ENCODE measurements at regions not wholly inside any gene's neighbourhood (a gene's known extent, or its start where the extent isn't known, plus 50 kb on each side); places are given as distances from the start of the nearest gene placed in this dataset.

DNA sequence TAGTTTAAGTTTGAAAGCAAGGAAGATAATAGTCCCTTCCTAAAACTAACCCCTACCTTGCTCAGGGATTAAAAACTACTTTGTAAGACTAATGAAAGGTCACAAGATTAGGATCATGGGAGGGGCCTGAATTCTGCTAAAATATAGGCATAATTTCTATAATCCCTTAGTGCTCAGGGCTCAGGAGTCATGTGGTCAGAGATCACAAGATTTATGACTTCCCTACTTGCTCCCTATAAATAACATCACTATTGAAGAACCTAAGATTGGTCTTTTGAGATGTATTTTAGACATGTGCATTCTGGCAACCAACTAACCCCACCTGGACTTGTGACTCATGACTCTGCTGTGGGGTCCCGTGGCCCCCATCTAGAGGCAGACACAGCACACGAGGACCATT is 81.1 kb downstream of the STMND1 start:
- Histone ChIP-seq H4K20me1 (ENCODE audit: low read depth) (no peaks in the 10 kb centered on the region), H3K27me3 (no peaks in the 10 kb centered on the region), H3K36me3 (no peaks in the 10 kb centered on the region), H3K9me3 (ENCODE audit: low read depth) (no peaks in the 10 kb centered on the region), H3K27ac (no peak overlapping the region), H3K9ac (no peak overlapping the region), H3F3A (ENCODE audit: low read depth) (no peaks in the 10 kb centered on the region), H3K4me2 (no peak overlapping the region), H3K4me3 (no peak overlapping the region), H3K79me2 (ENCODE audit: low read depth) (no peaks in the 10 kb centered on the region), H3K4me1 (peaks cover 9% of the 10 kb centered on the region), H2AFZ (replicated peaks) (no peak overlapping the region)
- TF ChIP-seq EZH2phosphoT487 (IDR thresholded peaks at IDR 0.05), result no peak
- TF ChIP-seq, protein P1, sequence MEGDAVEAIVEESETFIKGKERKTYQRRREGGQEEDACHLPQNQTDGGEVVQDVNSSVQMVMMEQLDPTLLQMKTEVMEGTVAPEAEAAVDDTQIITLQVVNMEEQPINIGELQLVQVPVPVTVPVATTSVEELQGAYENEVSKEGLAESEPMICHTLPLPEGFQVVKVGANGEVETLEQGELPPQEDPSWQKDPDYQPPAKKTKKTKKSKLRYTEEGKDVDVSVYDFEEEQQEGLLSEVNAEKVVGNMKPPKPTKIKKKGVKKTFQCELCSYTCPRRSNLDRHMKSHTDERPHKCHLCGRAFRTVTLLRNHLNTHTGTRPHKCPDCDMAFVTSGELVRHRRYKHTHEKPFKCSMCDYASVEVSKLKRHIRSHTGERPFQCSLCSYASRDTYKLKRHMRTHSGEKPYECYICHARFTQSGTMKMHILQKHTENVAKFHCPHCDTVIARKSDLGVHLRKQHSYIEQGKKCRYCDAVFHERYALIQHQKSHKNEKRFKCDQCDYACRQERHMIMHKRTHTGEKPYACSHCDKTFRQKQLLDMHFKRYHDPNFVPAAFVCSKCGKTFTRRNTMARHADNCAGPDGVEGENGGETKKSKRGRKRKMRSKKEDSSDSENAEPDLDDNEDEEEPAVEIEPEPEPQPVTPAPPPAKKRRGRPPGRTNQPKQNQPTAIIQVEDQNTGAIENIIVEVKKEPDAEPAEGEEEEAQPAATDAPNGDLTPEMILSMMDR (IDR thresholded peaks at IDR 0.05), result no peak
- TF ChIP-seq EZH2 (IDR thresholded peaks at IDR 0.05), result no peak
- no peak overlapping the region for H3K27ac Mint-ChIP-seq
- DNase-seq (ENCODE audit: low spot score), result no peak
- H3K4me3 Mint-ChIP-seq, result no peak overlapping the region
- no peaks in the 10 kb centered on the region for H3K4me1 Mint-ChIP-seq
- H3K9me3 Mint-ChIP-seq, result peaks cover 11% of the 10 kb centered on the region
- H3K36me3 Mint-ChIP-seq, result no peaks in the 10 kb centered on the region
- peaks cover 3% of the 10 kb centered on the region for H3K27me3 Mint-ChIP-seq (ENCODE audit: insufficient read depth, low read depth)

DNA sequence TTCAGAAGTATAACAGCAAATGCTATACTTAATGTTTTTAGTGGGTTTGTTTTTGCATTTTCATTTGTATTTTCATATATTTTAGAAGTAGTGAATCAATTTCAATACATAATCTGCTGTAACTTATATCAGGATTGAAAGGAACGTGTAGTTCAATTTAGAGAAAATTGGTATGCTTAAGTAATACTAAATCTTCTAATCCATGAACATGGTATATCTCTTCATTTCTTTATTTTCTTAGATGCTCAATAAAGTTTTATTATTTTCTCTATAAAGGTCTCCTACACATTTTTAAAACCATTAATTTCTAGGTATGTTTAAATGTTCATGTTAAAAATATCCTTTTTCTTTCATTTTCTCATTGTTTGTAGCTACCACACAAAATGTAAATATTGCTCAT is 85.1 kb downstream of the STMND1 start:
- Mint-ChIP-seq H3K36me3 (no peaks in the 10 kb centered on the region), H3K4me1 (no peaks in the 10 kb centered on the region), H3K4me3 (no peak overlapping the region), H3K9me3 (peaks cover 6% of the 10 kb centered on the region), H3K27ac (no peak overlapping the region), H3K27me3 (ENCODE audit: insufficient read depth, low read depth) (peaks cover 3% of the 10 kb centered on the region)
- Histone ChIP-seq H3K4me2 (no peak overlapping the region), H2AFZ (replicated peaks) (no peak overlapping the region), H4K20me1 (ENCODE audit: low read depth) (no peaks in the 10 kb centered on the region), H3K4me3 (no peak overlapping the region), H3K9ac (no peak overlapping the region), H3K27ac (no peak overlapping the region), H3F3A (ENCODE audit: low read depth) (no peaks in the 10 kb centered on the region), H3K36me3 (no peaks in the 10 kb centered on the region), H3K79me2 (ENCODE audit: low read depth) (no peaks in the 10 kb centered on the region), H3K4me1 (no peaks in the 10 kb centered on the region), H3K9me3 (ENCODE audit: low read depth) (no peaks in the 10 kb centered on the region), H3K27me3 (no peaks in the 10 kb centered on the region)
- TF ChIP-seq EZH2 (IDR thresholded peaks at IDR 0.05) (no peak), EZH2phosphoT487 (IDR thresholded peaks at IDR 0.05) (no peak)
- TF ChIP-seq, protein P1 (IDR thresholded peaks at IDR 0.05), result no peak
- DNase-seq (ENCODE audit: low spot score), result no peak

DNA sequence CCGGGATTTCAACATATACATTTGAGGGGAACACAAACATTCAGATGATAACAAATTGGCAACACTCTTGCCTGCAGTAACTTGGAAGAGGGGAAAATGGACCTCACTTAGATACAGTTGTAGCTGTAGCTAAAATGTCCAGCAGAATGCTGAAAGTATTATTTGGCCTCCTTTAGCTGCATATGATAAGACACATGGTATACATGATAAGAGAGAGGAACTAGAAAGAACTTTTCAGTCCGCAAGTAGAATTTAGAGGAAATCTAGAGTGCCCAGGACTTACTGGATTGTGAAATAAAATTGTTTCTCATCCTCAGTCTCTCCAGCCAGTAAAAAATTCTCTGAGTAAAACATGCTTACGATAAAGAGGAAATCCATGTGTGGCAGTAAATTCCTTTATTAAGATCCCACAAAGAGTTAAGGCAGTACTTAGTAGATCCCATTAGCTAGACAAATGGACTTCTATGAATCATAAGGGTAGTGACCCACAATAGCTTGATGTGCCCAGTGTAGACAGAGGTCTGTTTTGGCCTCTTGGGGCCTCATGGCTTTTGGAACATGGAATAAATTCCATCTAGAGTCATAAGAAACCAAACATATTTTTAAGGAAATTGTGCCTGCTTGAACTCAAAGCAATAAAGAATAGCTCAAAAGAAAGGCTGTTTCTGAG is 87.9 kb upstream of the RBM24 start:
- Histone ChIP-seq H3K4me1 (no peaks in the 10 kb centered on the region), H3F3A (ENCODE audit: low read depth) (no peaks in the 10 kb centered on the region), H3K9ac (no peak overlapping the region), H3K27ac (no peak overlapping the region), H2AFZ (replicated peaks) (no peak overlapping the region), H4K20me1 (ENCODE audit: low read depth) (no peaks in the 10 kb centered on the region), H3K79me2 (ENCODE audit: low read depth) (no peaks in the 10 kb centered on the region), H3K4me3 (no peak overlapping the region), H3K27me3 (no peaks in the 10 kb centered on the region), H3K36me3 (no peaks in the 10 kb centered on the region), H3K9me3 (ENCODE audit: low read depth) (no peaks in the 10 kb centered on the region), H3K4me2 (no peak overlapping the region)
- H3K36me3 Mint-ChIP-seq, result no peaks in the 10 kb centered on the region
- H3K27me3 Mint-ChIP-seq (ENCODE audit: insufficient read depth, low read depth), result peaks cover 2% of the 10 kb centered on the region
- no peaks in the 10 kb centered on the region for H3K4me1 Mint-ChIP-seq
- no peak overlapping the region for H3K4me3 Mint-ChIP-seq
- no peak overlapping the region for H3K27ac Mint-ChIP-seq
- no peaks in the 10 kb centered on the region for H3K9me3 Mint-ChIP-seq
- TF ChIP-seq, protein P1 (IDR thresholded peaks at IDR 0.05), result no peak
- no peak for TF ChIP-seq EZH2phosphoT487 (IDR thresholded peaks at IDR 0.05)
- no peak for TF ChIP-seq EZH2 (IDR thresholded peaks at IDR 0.05)
- DNase-seq (ENCODE audit: low spot score), result no peak

All from neural progenitor cell (in vitro differentiated cells).